GM19438 (cell line): ENCODE measurements at regions not wholly inside any gene's neighbourhood (a gene's known extent, or its start where the extent isn't known, plus 50 kb on each side); places are given as distances from the start of the nearest gene placed in this dataset.

Experiments used
- ATAC-seq: cut with Tn5 transposase; IDR thresholded peaks from one replicate; pipeline ENCODE4 v1.9.1; 2021; ENCODE audit warnings: low read depth; ENCODE audit not compliant: unreplicated experiment

DNA sequence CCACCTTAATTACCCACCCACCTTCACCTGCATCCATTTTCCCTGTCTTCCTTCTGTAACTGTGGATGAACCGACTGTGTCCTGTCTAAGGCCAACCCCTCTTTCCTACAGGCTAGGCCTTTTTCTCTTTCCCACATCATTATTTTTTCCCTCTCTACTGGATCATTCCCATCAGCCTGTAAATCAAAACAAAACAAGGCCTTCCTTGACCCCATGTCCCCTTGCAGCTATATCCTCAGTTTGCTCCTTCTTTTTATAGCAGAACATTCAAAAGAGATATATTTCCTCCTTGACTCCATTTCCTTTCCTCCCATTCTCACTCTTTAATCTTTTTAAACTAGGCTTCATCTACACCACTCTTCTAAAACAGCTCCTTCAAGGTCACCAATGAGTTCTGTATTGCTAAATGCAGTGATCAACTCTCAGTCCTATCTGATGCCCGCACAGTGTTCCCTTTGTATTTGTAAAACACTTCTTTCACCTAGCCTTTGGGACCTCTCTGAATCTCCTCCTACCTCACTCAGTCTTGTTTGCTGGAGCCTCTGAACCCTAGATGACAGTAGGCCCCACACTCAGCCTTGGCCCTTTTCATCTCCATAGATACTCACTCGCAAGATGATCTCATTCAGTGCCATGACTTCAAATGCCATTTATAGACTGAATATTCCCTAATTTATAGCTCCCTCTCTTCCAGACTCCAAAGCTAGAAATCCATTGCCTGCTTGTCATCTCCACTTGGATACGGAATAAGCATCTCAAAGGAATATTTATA, 55.7 kb downstream of the CXCR4 start:
- no peak for ATAC-seq

DNA sequence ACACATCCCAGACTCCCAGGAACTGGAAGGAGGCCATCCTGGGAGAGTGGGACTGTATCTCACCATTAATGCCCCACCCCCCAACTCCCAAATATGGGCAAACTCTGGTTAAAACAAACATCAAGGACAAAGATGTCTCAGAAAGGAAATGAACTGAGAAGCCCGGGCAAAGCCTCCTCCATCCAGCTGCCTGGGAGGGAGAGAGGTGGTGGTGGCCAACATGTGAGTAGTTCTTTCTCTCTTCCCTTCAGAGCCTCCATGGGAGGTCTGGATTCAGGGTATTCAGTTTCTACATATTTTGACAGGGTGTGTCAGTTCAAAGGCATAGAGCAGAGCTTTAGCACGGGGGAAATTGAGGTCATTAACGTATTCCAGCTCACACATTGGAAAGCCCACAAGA, 57.5 kb downstream of the CXCR4 start:
- ATAC-seq, result no peak

DNA sequence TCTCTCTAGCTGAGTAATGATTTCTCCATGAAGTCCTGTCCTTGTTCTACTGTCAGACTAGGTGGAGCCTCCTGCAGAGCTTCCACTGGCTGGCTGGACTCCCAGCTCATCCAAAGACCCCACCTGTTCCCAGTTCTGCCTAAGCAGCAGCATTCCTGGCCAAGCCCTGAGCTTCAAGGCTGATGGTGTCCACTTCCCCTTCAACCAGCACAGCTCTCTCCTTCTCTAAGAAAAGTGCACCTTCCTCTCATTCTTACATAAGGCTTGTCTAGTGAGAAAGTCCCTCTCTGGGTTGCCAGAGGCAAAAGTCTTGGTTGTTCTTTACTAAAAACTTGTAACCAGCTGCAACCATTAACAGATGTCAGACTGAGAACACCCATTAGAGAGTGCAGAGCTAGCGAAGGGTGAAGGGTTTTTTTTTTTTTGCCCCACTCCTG, 58.9 kb downstream of the CXCR4 start:
- peak; percentile 54 for ATAC-seq

DNA sequence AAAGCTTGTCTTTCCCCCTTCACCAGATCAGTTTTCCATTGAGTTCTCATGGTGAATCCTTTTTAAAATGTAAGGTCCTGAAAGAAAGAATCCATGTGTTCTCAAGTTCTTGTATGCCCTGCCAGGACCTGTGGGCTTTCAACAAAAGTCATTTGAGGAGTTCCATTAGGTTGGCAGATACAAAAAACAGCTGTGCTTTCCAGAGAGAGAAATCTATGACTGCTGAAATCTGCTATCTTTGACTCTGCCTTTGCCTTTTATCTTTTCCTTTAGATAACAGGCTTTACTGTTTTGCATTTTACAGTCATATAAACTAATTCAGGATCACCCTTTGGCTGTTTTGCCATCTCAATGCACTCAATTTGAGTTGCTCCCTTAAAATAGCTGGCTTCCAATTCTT, 59.7 kb downstream of the CXCR4 start:
- ATAC-seq, result no peak

DNA sequence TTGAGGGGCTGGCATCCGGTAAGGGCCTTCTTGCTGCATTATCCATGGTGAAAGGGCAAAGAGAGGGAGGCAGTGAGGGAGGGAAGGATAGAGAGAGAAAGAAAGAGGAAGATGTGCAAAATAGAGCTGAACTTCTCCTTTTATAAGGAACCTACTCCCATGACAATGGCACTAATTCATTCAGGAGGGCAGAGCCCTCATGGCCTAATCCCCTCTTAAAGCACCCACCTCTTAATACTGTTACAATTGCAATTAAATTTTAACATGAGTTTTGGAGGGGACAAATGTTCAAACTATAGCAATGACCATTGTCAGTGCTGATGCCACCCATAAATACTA, 60.2 kb downstream of the CXCR4 start:
- ATAC-seq, result no peak

DNA sequence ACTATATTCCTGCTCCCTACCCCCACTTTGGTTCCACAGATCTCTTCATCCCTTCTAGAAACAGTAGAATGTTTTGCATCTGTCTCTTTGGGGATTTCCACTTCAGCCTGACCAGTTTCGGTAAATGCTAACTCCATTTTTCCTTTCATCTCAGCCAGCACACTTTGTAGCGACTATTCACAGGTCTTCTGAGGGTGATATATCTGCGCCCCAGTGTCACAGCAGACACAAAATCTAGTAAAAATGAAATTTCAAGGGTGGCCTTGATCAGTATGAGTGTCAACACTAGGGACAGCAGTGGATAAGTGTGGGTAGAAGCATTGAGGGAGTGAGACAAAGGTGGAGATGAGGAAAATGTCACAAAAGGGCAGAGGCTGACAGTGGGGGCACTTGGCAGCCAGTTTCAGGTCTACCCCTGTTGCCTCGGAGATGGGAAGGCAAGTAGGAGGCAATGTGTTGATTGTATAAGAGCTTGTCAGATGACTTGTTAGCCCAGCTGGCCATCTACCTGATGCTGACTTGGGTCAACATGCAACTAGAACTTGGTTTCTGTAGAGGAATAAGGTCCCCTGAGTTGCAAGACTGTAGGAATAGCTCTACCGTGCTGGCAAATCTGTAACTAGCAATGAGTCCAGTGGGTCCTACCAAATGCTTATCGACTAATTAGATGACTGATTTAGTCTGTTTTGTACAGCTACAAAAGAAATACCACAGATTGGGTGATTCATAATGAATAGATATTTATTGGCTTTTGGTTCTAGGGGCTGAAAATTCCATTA, 60.7 kb downstream of the CXCR4 start:
- ATAC-seq, result peak; percentile 37

DNA sequence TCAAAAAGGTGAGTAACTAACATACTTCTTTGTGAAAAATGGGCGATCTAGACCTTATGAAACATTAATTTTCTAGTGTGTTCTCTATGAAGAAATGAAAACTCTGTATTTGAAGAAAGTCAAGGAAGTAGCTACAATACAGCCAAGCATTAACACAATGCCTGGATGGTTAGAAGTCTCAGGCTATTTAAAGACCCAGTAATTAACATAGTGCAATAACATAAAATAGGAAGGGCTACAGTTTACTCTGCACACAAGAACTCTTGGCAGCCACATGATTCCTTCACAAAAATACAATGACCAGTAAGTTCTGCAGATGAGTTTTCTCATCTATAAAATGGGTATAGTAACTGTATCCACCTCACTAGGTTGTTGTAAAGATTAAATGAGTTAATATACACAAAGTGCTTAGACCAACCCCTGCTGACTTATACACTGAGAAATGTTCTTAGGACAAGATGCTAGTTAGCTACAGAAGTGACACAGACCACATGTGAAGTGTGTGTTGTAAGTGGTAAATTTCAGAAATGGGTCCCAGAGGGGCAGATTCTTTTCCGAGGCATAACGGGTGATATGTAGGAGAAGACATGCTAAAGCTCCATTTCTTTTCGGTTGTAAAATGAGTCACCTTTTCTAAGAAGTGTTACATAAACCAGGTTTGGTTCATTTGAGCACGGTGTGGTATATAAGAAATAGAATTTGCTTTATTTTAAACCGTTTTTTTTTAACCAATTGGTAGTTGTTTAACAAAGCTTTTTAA, 61.8 kb downstream of the CXCR4 start:
- no peak for ATAC-seq

DNA sequence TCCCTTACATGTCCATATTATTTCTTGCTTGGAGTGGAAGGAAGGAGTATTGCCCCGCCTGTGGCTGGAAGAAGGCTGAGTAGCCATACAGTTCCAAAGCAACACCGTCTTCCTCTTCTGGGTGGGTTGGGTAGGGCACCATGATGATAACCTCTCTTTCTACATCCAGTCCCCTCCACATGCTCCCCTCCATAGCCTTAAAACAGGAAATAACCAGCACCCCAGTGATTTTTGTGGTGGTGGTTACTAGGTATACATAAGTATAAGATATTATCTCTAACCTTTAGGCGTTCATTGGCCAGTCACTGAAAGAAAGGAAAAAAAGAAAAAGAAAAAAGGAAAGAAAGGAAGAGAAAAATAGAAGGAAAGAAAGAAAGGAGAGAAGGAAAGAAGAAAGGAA, 63.1 kb downstream of the CXCR4 start:
- no peak for ATAC-seq

DNA sequence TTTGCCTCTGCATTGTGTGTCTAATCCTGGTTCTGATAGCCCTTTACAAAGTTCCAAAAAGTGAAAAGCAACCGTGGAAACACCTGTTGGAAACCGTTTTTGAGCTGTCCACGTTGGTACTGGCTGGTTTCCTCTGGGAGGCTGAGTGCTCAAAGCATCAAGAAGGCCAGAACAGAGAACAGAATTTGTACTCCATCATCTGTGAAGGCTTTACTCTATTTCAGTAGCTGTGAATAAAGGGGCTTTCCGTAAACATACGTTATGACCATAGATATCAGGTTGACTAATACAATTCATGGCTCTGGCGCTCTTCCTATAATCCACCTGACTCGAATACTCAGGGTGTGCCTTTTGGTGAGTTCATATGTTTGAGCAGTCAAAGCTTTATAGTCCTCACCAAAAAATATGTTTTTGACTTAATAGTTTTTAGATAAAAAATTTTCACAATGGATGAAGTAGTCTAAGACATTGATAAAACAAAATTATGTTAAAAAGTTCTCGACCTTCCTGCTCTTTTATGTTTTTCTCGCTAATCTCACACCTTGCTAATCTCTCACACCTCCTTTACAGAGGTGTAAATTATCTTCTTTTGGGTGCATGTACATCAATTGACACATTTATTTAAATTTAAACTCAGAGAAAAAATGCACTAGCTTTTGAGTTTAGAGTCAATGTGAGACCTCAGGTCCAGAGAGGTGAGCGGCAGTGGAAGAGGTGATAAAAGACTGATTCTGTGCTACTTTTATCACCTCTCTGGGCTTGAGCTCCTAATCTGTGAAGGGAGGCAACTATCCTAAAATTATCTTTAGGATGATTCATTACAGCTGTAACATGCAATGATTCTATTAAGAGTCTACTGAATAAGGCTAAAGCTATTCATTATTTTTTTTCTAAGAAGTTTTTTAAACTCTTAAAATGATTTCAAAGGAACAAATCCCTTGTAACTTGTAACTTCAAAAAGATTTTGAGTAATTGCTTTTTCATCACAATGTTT, 65.3 kb downstream of the CXCR4 start:
- no peak for ATAC-seq

DNA sequence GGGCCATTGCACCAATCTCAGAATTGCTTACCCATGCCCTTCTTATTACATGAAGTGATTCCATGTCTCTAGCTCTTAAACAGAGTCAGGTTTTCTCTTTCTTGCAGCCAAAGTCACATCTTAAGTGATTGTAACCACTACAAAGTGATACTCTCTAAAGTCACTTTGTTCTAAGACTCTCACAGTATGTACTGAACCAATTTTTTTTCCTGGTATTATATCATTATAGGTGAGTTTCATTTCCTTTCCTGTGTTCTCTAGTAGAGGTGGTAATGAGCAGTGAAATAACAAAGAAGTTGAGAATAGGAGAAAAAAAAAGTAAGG, 66.3 kb upstream of the DARS1 start:
- ATAC-seq, result no peak

DNA sequence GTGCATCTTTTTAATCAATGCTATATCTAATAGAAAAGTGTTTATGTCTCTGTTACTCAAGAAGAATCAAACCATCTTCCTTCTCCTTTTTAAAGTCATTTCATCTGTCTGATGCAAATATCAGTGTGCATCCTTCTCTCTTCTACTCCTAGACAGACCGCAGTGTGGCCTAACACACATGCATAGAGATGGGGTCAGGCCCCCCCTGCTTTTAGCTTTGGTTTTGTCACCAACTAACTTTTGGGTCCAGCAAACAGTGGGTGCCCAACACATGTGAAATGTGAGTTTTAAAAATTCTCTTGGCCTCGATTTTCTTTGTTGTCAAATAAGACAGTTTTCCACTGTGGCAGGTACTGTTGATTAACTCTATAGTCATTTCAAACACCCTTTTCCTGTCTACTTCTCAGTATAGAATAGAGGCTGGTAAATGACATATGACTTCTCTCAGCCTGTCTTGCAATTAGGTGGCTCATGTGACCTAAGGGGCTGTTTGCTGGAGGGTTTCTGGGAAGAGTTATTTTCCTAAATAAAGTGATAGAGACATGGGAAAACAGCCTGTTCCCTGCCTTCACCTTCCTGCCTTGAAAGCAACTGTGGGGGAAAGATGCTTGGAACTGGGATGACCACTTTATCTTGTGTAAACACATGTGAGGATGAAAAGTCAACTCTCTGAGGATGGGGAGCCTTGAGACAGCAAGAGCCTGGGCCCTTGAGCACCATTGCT, 65.7 kb upstream of the DARS1 start:
- peak; percentile 43 for ATAC-seq

DNA sequence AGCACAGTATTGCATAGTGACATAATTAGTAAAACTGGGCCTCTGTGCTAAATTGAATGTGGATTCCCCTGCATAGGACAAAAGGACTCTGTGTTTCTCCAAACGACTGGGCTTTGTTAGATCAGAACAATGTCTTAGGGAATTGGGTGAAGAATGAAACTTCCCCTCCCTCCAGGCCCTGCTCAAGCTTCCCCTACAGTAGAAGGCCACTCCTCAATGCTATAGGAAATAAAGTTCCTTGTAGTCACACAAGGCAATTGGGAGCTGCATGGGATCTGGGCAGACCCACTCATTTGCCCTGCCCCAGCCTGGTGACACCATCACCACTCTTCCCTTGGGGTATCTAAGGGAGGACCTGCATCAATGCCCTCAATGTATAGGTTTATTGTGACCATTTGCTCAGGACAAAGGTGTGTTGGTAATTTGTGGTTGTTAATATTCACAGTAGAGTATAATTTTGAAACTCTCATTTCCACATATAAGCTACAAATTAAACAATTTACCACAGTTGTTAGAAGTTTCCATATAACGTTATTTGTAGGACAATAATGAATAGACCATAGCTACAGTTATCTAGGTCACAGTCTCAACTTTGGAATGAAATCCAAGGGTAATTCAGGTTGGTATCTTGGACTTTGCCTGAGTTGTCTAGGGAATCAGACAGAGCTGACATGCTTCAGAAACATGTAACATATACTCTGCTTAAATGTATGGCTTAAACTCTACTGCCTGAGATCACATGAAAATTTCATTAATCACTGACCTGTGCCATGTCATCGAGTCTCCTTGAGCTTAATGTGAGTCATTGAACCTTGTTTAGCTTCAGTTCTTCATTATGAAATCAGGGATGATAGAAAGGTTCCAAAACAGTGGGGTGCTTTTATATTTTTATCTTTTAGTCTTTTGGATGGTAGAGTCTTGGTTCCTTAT, 64.8 kb upstream of the DARS1 start:
- no peak for ATAC-seq

DNA sequence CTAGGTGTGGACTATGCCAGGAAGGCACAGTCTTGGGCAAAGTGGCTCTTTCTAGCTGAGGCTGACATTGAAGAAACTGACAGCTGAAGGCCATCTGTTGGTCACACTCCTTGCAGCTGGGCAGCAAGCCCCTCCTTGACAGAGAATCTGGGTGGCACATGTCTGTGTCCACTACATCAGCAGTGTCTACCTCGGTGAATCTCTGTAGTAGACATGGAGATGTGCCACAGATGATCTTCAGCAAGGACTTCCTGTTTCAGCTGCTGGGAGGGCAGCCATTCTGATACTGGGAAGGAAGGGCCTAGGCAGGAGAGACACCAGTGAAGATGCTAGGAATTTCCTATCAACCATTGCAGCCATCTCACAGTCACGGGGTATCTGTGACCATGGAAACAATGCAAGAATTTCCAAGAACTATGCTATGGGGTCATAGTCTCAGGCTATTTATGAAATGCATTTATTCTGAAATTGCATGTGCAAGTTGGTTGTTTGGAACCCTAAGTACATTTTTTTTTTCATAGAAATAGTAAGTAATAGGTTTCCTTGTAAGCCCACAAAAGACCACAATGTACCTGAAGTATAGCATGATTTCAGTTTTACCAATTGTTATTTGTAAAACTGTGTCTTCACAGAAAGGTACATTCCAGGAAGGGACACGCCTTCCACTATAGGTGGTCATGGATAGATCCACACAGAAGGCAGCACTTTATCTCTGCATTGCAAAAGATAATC, 63.8 kb upstream of the DARS1 start:
- ATAC-seq, result no peak

DNA sequence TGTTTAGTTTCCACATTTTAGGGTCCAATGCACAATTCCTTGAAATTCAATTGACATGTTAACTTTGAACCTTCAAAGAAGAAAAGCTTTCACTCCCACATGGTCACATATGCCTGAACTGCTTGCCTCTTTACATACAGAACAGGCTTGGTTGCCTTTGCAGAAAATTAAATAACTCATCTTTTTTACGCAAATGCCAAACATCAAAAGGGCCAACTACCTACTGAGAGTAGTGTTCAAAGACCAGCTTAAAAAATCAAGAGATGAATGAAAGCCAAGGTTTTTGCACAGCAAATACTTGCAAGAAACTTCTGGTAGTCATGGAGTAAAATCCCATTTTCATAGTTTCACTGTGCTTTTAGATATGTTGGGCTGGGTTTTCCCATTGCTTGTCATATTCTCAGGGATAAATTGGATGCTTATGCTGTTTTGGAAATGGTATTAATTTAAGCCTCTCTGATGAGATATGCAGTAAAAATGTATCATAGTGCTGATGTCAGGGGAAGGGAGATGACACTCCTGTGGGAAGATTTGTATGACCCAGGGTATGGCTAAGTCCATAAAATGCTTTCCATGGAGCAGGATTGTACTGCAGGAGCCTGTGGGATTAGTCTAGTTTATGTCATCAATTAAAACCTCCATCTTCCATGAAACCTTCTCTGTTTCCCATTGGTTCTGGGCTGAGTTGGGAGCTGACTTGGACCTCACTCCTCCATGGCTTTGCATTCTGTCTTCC, 60.6 kb upstream of the DARS1 start:
- ATAC-seq, result no peak

DNA sequence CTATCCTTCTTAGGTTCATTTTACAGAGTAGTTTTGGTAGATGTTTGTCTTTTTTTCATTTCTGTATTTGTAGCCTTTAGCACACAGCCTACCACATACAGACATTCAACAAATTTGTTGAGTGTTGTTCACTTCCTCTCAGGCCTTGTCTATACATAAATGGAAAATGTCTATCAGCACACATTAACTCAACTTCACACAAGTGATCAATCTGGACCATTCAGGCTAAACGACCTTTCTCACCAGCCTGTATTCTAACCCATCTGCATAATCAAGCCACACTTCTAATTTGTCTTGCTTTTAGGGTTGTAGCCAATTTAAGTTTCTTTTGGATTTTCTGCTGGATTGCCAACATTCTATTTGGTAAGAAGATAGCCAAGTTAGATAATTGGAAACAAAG, 59.9 kb upstream of the DARS1 start:
- no peak for ATAC-seq
